HG02973 (cell line): ENCODE measurements at regions not wholly inside any gene's neighbourhood (a gene's known extent, or its start where the extent isn't known, plus 50 kb on each side); places are given as distances from the start of the nearest gene placed in this dataset.
A peak's percentile ranks its signal among the peaks of the same experiment; 100 is the strongest.
"Not testable (repeated sequence)": the region's sequence is repeated elsewhere in the genome, so short reads cannot be mapped to it uniquely, and the experiment has no call there.

Experiments used
- ATAC-seq: cut with Tn5 transposase; IDR thresholded peaks from one replicate; pipeline ENCODE4 v1.9.1; 2021; ENCODE audit warnings: moderate library complexity; ENCODE audit not compliant: unreplicated experiment

GRCh38 chr6:170003451-170004160 is 252.2 kb downstream of the ERMARD start:
- ATAC-seq: no peak

- ATAC-seq: no peak
These were observed 251.6 kb downstream of the ERMARD start for GRCh38 chr6:170003027-170003426.

- not testable (repeated sequence) for ATAC-seq
These were observed 250.4 kb downstream of the ERMARD start for GRCh38 chr6:170001782-170002181.

GRCh38 chr6:170000071-170000843 is 248.8 kb downstream of the ERMARD start:
- no peak for ATAC-seq

- ATAC-seq: no peak
These were observed 247.9 kb downstream of the ERMARD start for GRCh38 chr6:169999367-169999766.

- no peak for ATAC-seq
These were observed 247.0 kb downstream of the ERMARD start for GRCh38 chr6:169998457-169998856.

DNA sequence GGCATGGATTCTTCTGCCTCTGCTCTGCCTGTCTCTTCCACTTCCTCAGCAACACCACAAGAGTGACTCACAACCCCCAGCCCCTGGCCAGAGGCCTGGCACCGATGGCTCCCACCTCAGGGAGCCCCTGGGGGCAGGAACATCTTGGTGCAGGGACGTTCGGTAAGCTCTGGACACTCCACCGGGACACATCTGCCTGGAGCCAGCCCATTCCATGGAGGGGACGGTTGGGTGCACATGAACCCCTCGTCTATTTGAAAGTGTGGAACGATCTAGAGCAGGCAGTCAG is 246.5 kb downstream of the ERMARD start:
- no peak for ATAC-seq

DNA sequence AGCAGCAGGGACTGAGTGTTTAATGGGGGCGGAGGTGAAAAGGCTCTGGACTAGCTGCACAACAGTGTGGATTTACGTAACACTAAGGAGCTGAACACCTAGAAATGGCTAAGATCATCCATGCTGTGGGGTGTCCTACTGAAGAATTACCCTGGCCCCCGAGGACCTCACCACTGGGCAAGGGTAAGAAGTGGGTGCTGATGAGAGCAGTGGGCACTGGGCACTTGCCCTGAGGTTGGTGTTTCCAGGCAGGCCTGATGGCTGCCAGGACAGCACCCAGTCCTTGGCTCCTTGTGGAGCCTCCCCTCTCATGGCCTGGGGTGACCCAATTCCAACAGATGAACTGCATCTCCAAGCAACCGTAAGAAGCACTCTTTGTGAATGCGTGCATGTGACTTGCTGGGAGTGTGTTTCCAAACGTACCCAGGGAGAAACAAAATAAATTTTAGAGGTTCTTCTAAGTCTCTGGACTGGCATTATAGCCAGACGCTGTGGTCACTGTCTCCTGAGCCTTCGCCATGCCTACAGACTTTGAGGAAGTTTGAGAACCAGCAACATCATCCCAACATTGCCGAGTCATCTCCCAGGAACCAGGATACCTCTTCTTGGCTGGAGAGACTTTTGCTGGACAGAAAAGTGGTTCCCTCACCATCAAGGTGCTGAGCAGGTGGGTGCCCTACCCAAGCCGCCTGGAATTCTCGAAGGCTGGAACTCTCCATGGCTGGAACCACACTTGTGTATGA is 245.9 kb downstream of the ERMARD start:
- ATAC-seq: no peak

DNA sequence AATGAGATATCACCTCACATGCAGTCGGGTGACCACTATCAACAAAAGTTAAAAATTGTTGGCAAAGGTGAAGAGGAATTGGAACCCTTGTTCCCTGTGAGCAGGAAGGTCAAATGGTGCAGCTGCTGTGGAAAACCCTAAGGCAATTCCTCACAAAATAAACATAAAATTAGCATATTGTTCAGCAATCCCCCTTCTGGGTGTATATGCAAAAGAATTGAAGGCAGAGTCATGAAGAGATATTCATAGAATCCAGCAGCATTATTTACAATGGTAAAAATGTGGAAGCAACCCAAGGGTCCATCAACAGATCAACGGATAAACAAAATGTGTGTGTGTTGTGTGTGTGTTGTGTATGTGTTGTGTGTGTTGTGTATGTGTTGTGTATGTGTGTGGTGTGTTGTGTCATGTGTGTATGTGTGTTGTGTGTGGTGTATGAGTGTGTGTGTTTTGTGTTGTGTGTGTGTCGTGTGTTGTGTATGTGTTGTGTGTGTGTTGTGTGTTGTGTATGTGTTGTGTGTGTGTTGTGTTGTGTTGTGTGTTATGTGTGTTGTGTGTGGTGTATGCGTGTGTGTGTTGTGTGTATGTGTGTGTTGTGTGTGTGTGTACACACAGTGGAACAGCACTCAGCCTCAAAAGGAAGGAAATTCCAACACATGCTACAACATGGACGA is 245.1 kb downstream of the ERMARD start:
- ATAC-seq: no peak

DNA sequence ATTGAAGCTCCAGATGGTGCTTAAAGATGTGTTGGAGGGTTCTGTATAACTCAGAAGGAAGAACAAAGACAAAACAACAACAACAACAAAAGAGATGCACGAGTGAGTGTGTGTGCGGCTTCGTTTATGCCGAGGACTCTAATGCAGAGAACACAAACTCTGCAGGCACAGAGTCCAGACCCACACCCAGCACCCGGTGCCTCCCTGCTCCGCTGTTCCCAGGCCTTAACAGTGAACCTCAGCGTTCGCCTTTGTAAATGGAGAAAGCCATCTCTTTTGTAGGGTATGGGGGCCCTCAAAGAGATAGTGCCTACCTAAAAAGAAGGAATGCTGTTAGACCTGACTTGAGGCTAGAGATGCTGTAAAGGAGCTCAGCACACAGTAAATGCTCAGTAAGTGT is 243.3 kb downstream of the ERMARD start:
- no peak for ATAC-seq

DNA sequence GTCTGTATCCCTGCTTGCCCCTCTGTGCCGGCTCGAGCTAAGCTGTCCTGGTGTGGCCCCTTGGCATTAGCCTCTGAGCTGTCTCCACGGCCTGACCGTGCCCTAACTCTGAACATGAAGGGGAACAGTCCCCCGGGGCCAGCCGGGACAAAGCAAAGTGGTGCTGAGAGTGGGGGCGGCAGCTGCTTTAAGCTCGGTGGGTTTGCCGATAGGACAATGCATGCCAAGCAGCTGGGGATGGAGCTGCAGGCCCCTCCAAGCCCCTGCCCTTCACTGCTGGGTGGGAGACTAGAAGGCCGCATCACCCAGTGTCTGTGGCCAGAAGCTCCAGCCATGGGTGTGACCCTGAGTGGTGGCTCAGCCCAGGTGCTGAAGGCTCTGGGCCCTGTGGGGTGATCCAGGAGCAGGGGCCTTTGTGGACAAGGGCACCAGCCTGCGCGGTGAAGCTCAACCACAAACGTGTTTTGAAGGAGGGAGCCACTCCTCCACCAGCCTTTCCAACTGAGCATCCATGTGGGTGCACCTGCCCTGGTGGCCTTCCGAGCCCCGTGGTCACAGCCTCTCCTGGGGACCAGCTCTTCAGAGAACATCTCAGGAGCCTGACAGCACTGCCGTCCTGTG is 242.5 kb downstream of the ERMARD start:
- ATAC-seq: no peak

DNA sequence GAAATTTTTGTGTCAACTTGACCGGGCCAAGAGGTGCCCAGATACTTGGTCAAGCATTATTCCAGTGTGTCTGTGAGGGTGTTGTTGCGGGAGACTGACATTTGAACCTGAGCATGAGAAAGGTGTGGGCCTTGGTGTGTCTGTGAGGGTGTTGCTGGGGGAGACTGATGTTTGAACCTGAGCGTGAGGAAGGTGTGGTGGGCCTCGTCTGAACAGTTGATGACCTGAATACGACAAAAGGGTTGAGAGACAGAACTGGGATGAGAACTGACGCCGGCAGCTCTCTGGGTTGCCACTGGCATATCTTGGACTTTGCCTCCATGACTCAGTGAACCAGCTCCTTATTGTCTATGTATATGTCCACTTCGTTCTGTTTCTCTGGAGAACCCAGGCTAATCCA is 240.5 kb downstream of the ERMARD start:
- no peak for ATAC-seq

GRCh38 chr6:169991031-169991390 is 239.6 kb downstream of the ERMARD start:
- no peak for ATAC-seq

- ATAC-seq: peak; percentile 59
These were observed 238.9 kb downstream of the ERMARD start for GRCh38 chr6:169990095-169991030.

- no peak for ATAC-seq
These were observed 238.2 kb downstream of the ERMARD start for GRCh38 chr6:169989594-169989993.

GRCh38 chr6:169988769-169989550 is 237.5 kb downstream of the ERMARD start:
- no peak for ATAC-seq

DNA sequence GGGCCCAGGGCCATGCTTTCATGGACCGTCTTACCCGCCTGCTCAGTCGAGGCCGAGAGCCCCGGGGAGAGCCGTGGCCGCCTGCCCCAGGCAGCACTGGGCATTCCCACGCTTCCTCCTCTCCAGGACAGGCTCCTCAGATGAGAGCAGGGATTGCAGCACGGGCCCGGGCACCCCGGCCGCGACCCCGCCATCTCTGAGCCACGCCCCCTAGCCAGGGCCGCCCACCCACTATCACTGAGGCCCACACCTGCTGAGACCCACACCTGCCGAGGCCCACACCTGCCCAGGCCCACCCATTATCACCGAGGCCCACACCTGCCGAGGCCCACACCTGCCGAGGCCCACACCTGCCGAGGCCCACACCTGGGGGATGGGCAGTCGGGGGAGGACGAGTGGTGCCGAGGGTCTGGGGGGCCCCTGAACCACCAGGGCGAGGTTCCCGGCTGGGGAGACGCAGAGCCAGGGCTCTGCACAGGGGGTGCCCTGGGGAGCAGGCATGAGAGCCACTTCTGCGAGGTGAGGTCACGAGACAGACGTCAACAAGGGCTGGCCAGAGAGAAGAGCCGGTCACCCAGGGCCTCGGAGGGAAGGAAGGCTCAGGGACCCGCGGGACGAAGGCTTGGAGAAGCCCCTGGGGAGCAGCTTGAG is 235.6 kb downstream of the ERMARD start:
- ATAC-seq: no peak

DNA sequence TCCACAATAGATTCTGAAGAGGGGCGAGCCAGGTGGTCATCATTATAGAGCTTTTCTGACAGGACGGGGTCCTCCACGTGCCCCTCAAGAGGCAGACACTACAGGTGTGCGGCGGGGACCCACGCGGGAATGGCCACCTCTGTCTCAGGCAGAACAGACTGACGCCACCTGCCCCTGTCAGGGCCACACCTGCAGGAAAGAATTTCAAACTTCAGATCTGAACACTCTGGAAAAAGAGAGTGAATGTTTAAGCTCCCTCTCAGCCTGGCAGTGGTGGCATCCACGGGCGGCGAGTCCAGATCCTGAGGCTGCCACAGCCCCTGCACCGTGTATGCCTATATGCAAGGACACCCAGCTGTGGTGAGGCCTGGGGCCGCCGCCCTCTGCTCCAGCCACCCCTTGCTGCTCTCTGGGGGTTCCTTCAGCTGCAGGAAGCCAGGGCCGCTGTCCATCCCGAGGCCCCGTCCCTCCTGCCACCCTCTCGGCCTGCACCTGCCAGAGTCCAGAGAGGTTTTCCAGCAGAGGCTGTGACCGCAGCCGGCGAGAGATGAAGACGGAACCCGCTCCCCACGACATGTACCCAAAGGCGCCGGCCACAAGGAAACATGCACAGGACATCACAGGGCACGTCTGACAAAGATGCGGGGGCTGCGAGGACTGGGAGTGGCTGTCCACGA is 234.9 kb downstream of the ERMARD start:
- no peak for ATAC-seq
